Left renal cortex interstitium (tissue), 4 donors: ENCODE measurements at regions not wholly inside any gene's neighbourhood (a gene's known extent, or its start where the extent isn't known, plus 50 kb on each side); places are given as distances from the start of the nearest gene placed in this dataset.
A peak's percentile ranks its signal among the peaks of the same experiment; 100 is the strongest.
"Not testable (repeated sequence)": the region's sequence is repeated elsewhere in the genome, so short reads cannot be mapped to it uniquely, and the experiment has no call there.

ENCODE experiments used
- DNase-seq, 4 donors: peaks; one replicate each; pipeline ENCODE4 v3.0.0-alpha.2; 2013; ENCODE audit warnings: low read depth in 4 of 4, low spot score in 2 of 4, missing footprints in 1 of 4

GRCh38 chr1:14421295-14421976 is 177.0 kb upstream of the KAZN start:
- DNase-seq, result no peak

- no peak for DNase-seq
Observed at GRCh38 chr1:14421977-14422609, 176.4 kb upstream of the KAZN start.

GRCh38 chr1:14424325-14425002 is 174.0 kb upstream of the KAZN start:
- DNase-seq, result no peak

GRCh38 chr1:14426854-14427253 is 171.6 kb upstream of the KAZN start:
- DNase-seq, result no peak

- no peak for DNase-seq
Observed at GRCh38 chr1:14429577-14429976, 168.9 kb upstream of the KAZN start.

GRCh38 chr1:14432728-14433127 is 165.8 kb upstream of the KAZN start:
- not testable (repeated sequence) for DNase-seq

GRCh38 chr1:14435368-14436023 is 163.0 kb upstream of the KAZN start:
- no peak for DNase-seq

- DNase-seq, result peak in 1 of 4 donors; percentile 17
Observed at GRCh38 chr1:14437417-14437918, 161.0 kb upstream of the KAZN start.

- DNase-seq, result no peak
Observed at GRCh38 chr1:14438127-14438769, 160.2 kb upstream of the KAZN start.

GRCh38 chr1:14439015-14439414 is 159.5 kb upstream of the KAZN start:
- DNase-seq, result no peak

GRCh38 chr1:14440166-14440565 is 158.3 kb upstream of the KAZN start:
- DNase-seq, result no peak

- no peak for DNase-seq
Observed at GRCh38 chr1:14440731-14441130, 157.8 kb upstream of the KAZN start.

- DNase-seq, result no peak
Observed at GRCh38 chr1:14441302-14441741, 157.2 kb upstream of the KAZN start.

GRCh38 chr1:14442669-14443068 is 155.8 kb upstream of the KAZN start:
- DNase-seq, result no peak

- DNase-seq, result no peak
Observed at GRCh38 chr1:14443164-14443787, 155.2 kb upstream of the KAZN start.

- no peak for DNase-seq
Observed at GRCh38 chr1:14451217-14451616, 147.3 kb upstream of the KAZN start.

GRCh38 chr1:14452551-14452950 is 145.9 kb upstream of the KAZN start:
- DNase-seq, result no peak

GRCh38 chr1:14460173-14460572 is 138.3 kb upstream of the KAZN start:
- no peak for DNase-seq

- no peak for DNase-seq
Observed at GRCh38 chr1:14462851-14463250, 135.6 kb upstream of the KAZN start.

GRCh38 chr1:14466006-14466405 is 132.5 kb upstream of the KAZN start:
- DNase-seq, result peak in 1 of 4 donors; percentile 47
